ENCODE measurements at regions not wholly inside any gene's neighbourhood (a gene's known extent, or its start where the extent isn't known, plus 50 kb on each side); places are given as distances from the start of the nearest gene placed in this dataset.
"Not testable (repeated sequence)": the region's sequence is repeated elsewhere in the genome, so short reads cannot be mapped to it uniquely, and the experiment has no call there.

GRCh38 chr21:9361615-9362014 is 1159.8 kb upstream of the TPTE start:
- H3K9me3 ChIP-seq; H3K4me1 ChIP-seq; H3K27me3 ChIP-seq; H3K36me3 ChIP-seq; intact Hi-C loops (cut with DNase I); H3K27ac ChIP-seq (replicated peaks in 1 of 4); H3K4me3 ChIP-seq: not testable (repeated sequence)
- 50% methylated on average over 1 of the region's 1 CpG for WGBS
- DNase-seq (ENCODE audit: extremely low spot score): peak; percentile 26

GRCh38 chr21:9362309-9362708 is 1159.1 kb upstream of the TPTE start:
- DNase-seq (ENCODE audit: extremely low spot score): peak; percentile 57
- H3K27ac ChIP-seq (replicated peaks in 1 of 4); H3K4me1 ChIP-seq; H3K4me3 ChIP-seq; intact Hi-C loops (cut with DNase I); H3K27me3 ChIP-seq; H3K36me3 ChIP-seq; H3K9me3 ChIP-seq: not testable (repeated sequence)
- 69% methylated on average over 7 of the region's 7 CpGs for WGBS

- intact Hi-C loops (cut with DNase I); H3K4me3 ChIP-seq; H3K27ac ChIP-seq (replicated peaks in 1 of 4); DNase-seq (ENCODE audit: extremely low spot score); H3K36me3 ChIP-seq; H3K9me3 ChIP-seq; H3K27me3 ChIP-seq; H3K4me1 ChIP-seq: not testable (repeated sequence)
- 57% methylated on average over 3 of the region's 5 CpGs for WGBS
Measured at GRCh38 chr21:9365815-9366214, 1155.6 kb upstream of the TPTE start.

- DNase-seq (ENCODE audit: extremely low spot score); H3K27me3 ChIP-seq; intact Hi-C loops (cut with DNase I); H3K4me1 ChIP-seq; H3K4me3 ChIP-seq; H3K27ac ChIP-seq (replicated peaks in 1 of 4); H3K9me3 ChIP-seq; H3K36me3 ChIP-seq: not testable (repeated sequence)
- no CpG with 5 or more reads among the region's 3 CpGs for WGBS
Measured at GRCh38 chr21:9366578-9366977, 1154.8 kb upstream of the TPTE start.
